ENCODE measurements at regions not wholly inside any gene's neighbourhood (a gene's known extent, or its start where the extent isn't known, plus 50 kb on each side); places are given as distances from the start of the nearest gene placed in this dataset.

- no peak for DNase-seq (ENCODE audit: low spot score)
- ChIA-PET POLR2A (ENCODE audit: low non-redundant PET) (no interaction called here), CTCF (no interaction called here)
- no peak for TF ChIP-seq CTCF (conservative IDR thresholded peaks at IDR 0.05; ENCODE audit: low read depth)
- no peak overlapping the region for H3K27ac ChIP-seq
Observed at GRCh38 chr20:54844346-54844745, 369.0 kb downstream of the DOK5 start.

DNA sequence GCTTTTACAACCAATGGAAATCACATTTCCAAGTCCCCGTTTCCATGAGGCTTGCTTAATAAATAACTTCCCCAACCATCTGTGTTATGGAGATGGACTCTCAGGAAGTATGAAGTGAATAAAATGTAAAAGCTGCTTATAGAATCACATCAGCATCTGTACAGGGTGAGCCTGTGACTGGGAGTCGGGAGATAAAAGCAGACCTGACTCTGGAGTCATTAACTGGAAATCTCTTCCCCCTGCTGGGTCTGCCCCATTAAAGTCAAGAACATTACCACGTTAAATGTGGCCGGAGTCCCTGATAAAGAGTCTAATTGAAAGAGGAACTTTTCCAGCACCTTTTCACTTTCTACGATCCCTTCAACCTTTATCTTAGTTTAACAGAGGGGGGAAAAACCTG is 368.5 kb downstream of the DOK5 start:
- no peak for DNase-seq (ENCODE audit: low spot score)
- POLR2A ChIA-PET (ENCODE audit: low non-redundant PET) = no interaction called here
- H3K27ac ChIP-seq = no peak overlapping the region
- CTCF ChIA-PET = no interaction called here
- TF ChIP-seq CTCF (conservative IDR thresholded peaks at IDR 0.05; ENCODE audit: low read depth) = no peak

- no peak for DNase-seq (ENCODE audit: low spot score)
- no peak overlapping the region for H3K27ac ChIP-seq
- TF ChIP-seq CTCF (conservative IDR thresholded peaks at IDR 0.05; ENCODE audit: low read depth) = no peak
- POLR2A ChIA-PET (ENCODE audit: low non-redundant PET) = no interaction called here
- CTCF ChIA-PET = no interaction called here
Observed at GRCh38 chr20:54843431-54843830, 368.0 kb downstream of the DOK5 start.

GRCh38 chr20:54839224-54839623 is 363.8 kb downstream of the DOK5 start:
- ChIA-PET CTCF (no interaction called here), POLR2A (ENCODE audit: low non-redundant PET) (no interaction called here)
- H3K27ac ChIP-seq = no peak overlapping the region
- no peak for TF ChIP-seq CTCF (conservative IDR thresholded peaks at IDR 0.05; ENCODE audit: low read depth)
- no peak for DNase-seq (ENCODE audit: low spot score)

DNA sequence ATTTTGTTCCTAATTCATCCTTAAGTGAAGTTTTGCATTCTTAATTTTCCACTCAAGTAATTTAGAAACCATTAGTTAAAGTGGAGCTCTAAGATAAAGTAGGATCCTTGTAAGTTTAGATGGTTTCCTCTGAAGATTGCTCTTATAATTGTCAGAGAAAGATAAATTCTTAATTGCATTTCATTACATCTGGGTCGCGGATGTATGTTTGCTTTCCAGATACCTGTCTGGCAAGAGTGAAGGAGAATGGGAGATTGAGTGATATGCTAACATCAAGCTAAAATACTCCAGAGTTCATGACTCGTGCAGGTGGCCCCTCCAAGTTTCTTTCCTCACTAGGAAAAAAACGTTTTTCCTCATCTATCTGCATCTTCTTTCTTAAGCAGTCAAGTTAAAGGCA is 361.8 kb downstream of the DOK5 start:
- H3K27ac ChIP-seq = no peak overlapping the region
- no peak for DNase-seq (ENCODE audit: low spot score)
- TF ChIP-seq CTCF (conservative IDR thresholded peaks at IDR 0.05; ENCODE audit: low read depth) = no peak
- POLR2A ChIA-PET (ENCODE audit: low non-redundant PET) = no interaction called here
- CTCF ChIA-PET = no interaction called here

- H3K27ac ChIP-seq = no peak overlapping the region
- ChIA-PET POLR2A (ENCODE audit: low non-redundant PET) (no interaction called here), CTCF (interaction anchor here (0.6 kb wide), 1 partner anchor 454 kb away, joined by 3 read pairs; no protein-coding TSS in a partner anchor)
- TF ChIP-seq CTCF (conservative IDR thresholded peaks at IDR 0.05; ENCODE audit: low read depth) = no peak
- no peak for DNase-seq (ENCODE audit: low spot score)
Observed at GRCh38 chr20:54822386-54822785, 347.0 kb downstream of the DOK5 start.

DNA sequence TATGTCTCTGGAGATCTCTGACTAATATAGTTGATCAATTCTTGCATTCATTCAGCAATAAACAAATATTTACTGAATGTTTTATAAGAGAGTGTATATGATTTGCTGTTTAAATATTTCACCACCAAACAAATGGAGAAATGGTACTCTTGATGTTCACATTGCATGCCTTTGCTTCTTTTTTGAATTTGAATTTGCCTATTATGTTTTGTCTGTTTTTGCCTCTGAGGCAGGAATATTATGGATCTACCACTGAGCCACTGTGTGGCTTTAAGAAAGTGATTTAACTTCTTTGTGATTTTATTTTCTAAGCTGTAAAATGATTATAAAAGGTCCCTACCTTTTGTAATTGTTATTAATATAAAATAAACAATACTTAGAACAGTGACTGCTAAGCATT is 345.0 kb downstream of the DOK5 start:
- no peak for TF ChIP-seq CTCF (conservative IDR thresholded peaks at IDR 0.05; ENCODE audit: low read depth)
- no peak for DNase-seq (ENCODE audit: low spot score)
- ChIA-PET POLR2A (ENCODE audit: low non-redundant PET) (no interaction called here), CTCF (interaction anchor here (0.7 kb wide), 1 partner anchor 1380 kb away, joined by 3 read pairs; no protein-coding TSS in a partner anchor)
- H3K27ac ChIP-seq = no peak overlapping the region

Measured in RWPE1 (cell line).